ENCODE measurements at regions not wholly inside any gene's neighbourhood (a gene's known extent, or its start where the extent isn't known, plus 50 kb on each side); places are given as distances from the start of the nearest gene placed in this dataset.

GRCh38 chr10:128519581-128519980, 393.4 kb upstream of the MKI67 start:
- Histone ChIP-seq H3K9me2 (ENCODE audit: low read depth, low read length) (no peaks in the 10 kb centered on the region), H3K27me3 (ENCODE audit: insufficient read depth, low read length) (no peaks in the 10 kb centered on the region), H3K4me1 (ENCODE audit: insufficient read depth, low read length, severe bottlenecking) (no peaks in the 10 kb centered on the region), H3K79me2 (ENCODE audit: insufficient read depth, low read length) (no peaks in the 10 kb centered on the region), H3K9ac (ENCODE audit: low read length) (no peak overlapping the region), H3K9me3 (ENCODE audit: low read length) (no peaks in the 10 kb centered on the region), H3K36me3 (ENCODE audit: insufficient read depth, low read length) (no peaks in the 10 kb centered on the region), H3F3A (ENCODE audit: insufficient read depth, low read length) (no peaks in the 10 kb centered on the region), H3K4me2 (ENCODE audit: low read length) (no peak overlapping the region), H4K20me1 (ENCODE audit: insufficient read depth, low read length) (no peaks in the 10 kb centered on the region), H3K4me3 (ENCODE audit: low read depth, low read length, poor library complexity, severe bottlenecking) (no peak overlapping the region), H3K27ac (ENCODE audit: low read depth, low read length, poor library complexity, severe bottlenecking) (no peak overlapping the region), H2AFZ (ENCODE audit: low read length) (no peak overlapping the region)
- TF ChIP-seq CTCF (IDR thresholded peaks at IDR 0.05; ENCODE audit: low read length) (no peak), EZH2 (IDR thresholded peaks at IDR 0.05; ENCODE audit: borderline replicate concordance, low read length) (no peak)

- H3K27me3 ChIP-seq (ENCODE audit: insufficient read depth, low read length), result no peaks in the 10 kb centered on the region
- no peak overlapping the region for H3K27ac ChIP-seq (ENCODE audit: low read depth, low read length, poor library complexity, severe bottlenecking)
- H3K36me3 ChIP-seq (ENCODE audit: insufficient read depth, low read length), result no peaks in the 10 kb centered on the region
- H3K4me1 ChIP-seq (ENCODE audit: insufficient read depth, low read length, severe bottlenecking), result no peaks in the 10 kb centered on the region
- no peak overlapping the region for H3K4me2 ChIP-seq (ENCODE audit: low read length)
- no peak overlapping the region for H3K4me3 ChIP-seq (ENCODE audit: low read depth, low read length, poor library complexity, severe bottlenecking)
- H3K79me2 ChIP-seq (ENCODE audit: insufficient read depth, low read length), result no peaks in the 10 kb centered on the region
- no peaks in the 10 kb centered on the region for H3K9me2 ChIP-seq (ENCODE audit: low read depth, low read length)
- H2AFZ ChIP-seq (ENCODE audit: low read length), result no peak overlapping the region
- no peaks in the 10 kb centered on the region for H3F3A ChIP-seq (ENCODE audit: insufficient read depth, low read length)
- H4K20me1 ChIP-seq (ENCODE audit: insufficient read depth, low read length), result no peaks in the 10 kb centered on the region
- H3K9ac ChIP-seq (ENCODE audit: low read length), result no peak overlapping the region
- H3K9me3 ChIP-seq (ENCODE audit: low read length), result no peaks in the 10 kb centered on the region
- TF ChIP-seq EZH2 (IDR thresholded peaks at IDR 0.05; ENCODE audit: borderline replicate concordance, low read length) (no peak), CTCF (IDR thresholded peaks at IDR 0.05; ENCODE audit: low read length) (no peak)
Measured at GRCh38 chr10:128520211-128520815, 394.1 kb upstream of the MKI67 start.

DNA sequence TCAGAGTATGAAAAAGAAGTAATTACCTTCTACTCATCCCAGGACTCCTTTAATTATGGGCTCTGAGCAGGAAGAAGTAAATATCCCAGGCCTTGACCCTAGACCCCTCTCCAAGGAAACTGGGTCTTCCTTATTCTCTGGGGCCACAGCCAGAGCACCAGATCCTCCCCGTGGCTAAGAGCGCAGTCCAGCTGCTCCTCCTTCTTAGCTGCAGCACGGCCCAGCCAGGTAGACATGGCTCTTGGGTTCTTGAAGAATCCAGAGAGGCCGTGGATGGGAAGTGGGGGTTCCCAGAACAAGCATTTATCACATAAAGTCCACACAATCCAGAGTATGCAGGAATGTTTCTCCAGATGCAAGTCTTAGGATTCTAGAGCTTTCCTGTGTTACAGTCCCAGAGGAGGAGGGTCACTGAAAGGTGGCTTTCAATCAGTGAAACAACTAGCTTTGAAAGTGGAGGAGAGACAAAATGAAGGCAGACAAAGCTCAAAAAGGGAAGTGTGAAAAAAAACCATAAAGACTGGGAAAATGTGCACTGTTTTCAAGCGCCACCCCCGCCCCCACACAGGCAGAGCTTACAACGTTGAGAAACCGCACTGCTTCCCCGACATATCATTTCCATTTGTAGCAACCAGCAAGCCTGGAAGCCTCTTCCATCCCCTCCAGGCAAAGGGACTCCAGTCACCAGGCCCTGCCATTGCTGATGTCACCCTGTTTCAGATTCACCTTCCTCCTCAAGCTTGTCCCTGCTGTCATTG, 396.5 kb upstream of the MKI67 start:
- Histone ChIP-seq H3K27me3 (ENCODE audit: insufficient read depth, low read length) (no peaks in the 10 kb centered on the region), H3K36me3 (ENCODE audit: insufficient read depth, low read length) (no peaks in the 10 kb centered on the region), H3K4me2 (ENCODE audit: low read length) (no peak overlapping the region), H3K9ac (ENCODE audit: low read length) (no peak overlapping the region), H3K4me1 (ENCODE audit: insufficient read depth, low read length, severe bottlenecking) (no peaks in the 10 kb centered on the region), H3F3A (ENCODE audit: insufficient read depth, low read length) (no peaks in the 10 kb centered on the region), H4K20me1 (ENCODE audit: insufficient read depth, low read length) (no peaks in the 10 kb centered on the region), H2AFZ (ENCODE audit: low read length) (no peak overlapping the region), H3K9me2 (ENCODE audit: low read depth, low read length) (no peaks in the 10 kb centered on the region), H3K79me2 (ENCODE audit: insufficient read depth, low read length) (no peaks in the 10 kb centered on the region), H3K9me3 (ENCODE audit: low read length) (no peaks in the 10 kb centered on the region), H3K4me3 (ENCODE audit: low read depth, low read length, poor library complexity, severe bottlenecking) (no peak overlapping the region), H3K27ac (ENCODE audit: low read depth, low read length, poor library complexity, severe bottlenecking) (no peak overlapping the region)
- no peak for TF ChIP-seq EZH2 (IDR thresholded peaks at IDR 0.05; ENCODE audit: borderline replicate concordance, low read length)
- TF ChIP-seq CTCF (IDR thresholded peaks at IDR 0.05; ENCODE audit: low read length), result no peak
